ENCODE measurements at regions not wholly inside any gene's neighbourhood (a gene's known extent, or its start where the extent isn't known, plus 50 kb on each side); places are given as distances from the start of the nearest gene placed in this dataset.

- TF ChIP-seq ZFX (IDR thresholded peaks at IDR 0.05; ENCODE audit: borderline replicate concordance), result no peak
- no peak for TF ChIP-seq CTCF (IDR thresholded peaks at IDR 0.05)
- H3K27ac ChIP-seq, result no peak overlapping the region
Observed at GRCh38 chr3:144036498-144036897, 64.9 kb downstream of the DIPK2A start.

- no peak overlapping the region for H3K27ac ChIP-seq
- TF ChIP-seq CTCF (IDR thresholded peaks at IDR 0.05) (no peak), ZFX (IDR thresholded peaks at IDR 0.05; ENCODE audit: borderline replicate concordance) (no peak)
Observed at GRCh38 chr3:144039661-144040060, 68.0 kb downstream of the DIPK2A start.

GRCh38 chr3:144041960-144042556 lies 70.4 kb downstream of the DIPK2A start:
- TF ChIP-seq CTCF (IDR thresholded peaks at IDR 0.05) (no peak), ZFX (IDR thresholded peaks at IDR 0.05; ENCODE audit: borderline replicate concordance) (no peak)
- no peak overlapping the region for H3K27ac ChIP-seq

GRCh38 chr3:144045766-144046165 lies 74.1 kb downstream of the DIPK2A start:
- H3K27ac ChIP-seq, result no peak overlapping the region
- no peak for TF ChIP-seq ZFX (IDR thresholded peaks at IDR 0.05; ENCODE audit: borderline replicate concordance)
- TF ChIP-seq CTCF (IDR thresholded peaks at IDR 0.05), result no peak

GRCh38 chr3:144049374-144049773 lies 77.8 kb downstream of the DIPK2A start:
- no peak for TF ChIP-seq ZFX (IDR thresholded peaks at IDR 0.05; ENCODE audit: borderline replicate concordance)
- no peak for TF ChIP-seq CTCF (IDR thresholded peaks at IDR 0.05)
- H3K27ac ChIP-seq, result no peak overlapping the region

GRCh38 chr3:144051211-144051610 lies 79.6 kb downstream of the DIPK2A start:
- TF ChIP-seq CTCF (IDR thresholded peaks at IDR 0.05) (no peak), ZFX (IDR thresholded peaks at IDR 0.05; ENCODE audit: borderline replicate concordance) (no peak)
- no peak overlapping the region for H3K27ac ChIP-seq

- H3K27ac ChIP-seq, result no peak overlapping the region
- no peak for TF ChIP-seq CTCF (IDR thresholded peaks at IDR 0.05)
- TF ChIP-seq ZFX (IDR thresholded peaks at IDR 0.05; ENCODE audit: borderline replicate concordance), result no peak
Observed at GRCh38 chr3:144052275-144052674, 80.7 kb downstream of the DIPK2A start.

Data from 22Rv1 (cell line).